Omental fat pad (tissue), 3 donors: ENCODE measurements at regions not wholly inside any gene's neighbourhood (a gene's known extent, or its start where the extent isn't known, plus 50 kb on each side); places are given as distances from the start of the nearest gene placed in this dataset.

Experiments
- ATAC-seq: fragments of 150-250 bp; one replicate; pipeline ENCODE4 v1.9.1; 2016; ENCODE audit warnings: mild to moderate bottlenecking, moderate library complexity; ENCODE audit not compliant: low FRiP score
- DNase-seq: peaks from one replicate; pipeline ENCODE4 v3.0.0-alpha.2; 2019; ENCODE audit warnings: low spot score
- TF ChIP-seq, protein P1 (sequence below), 3 donors: fragments of 450-650 bp; IDR thresholded peaks; one replicate each; pipeline ENCODE4 v1.5.1; 2016 to 2017; ENCODE audit warnings: antibody characterized with exemption in 3 of 3, mild to moderate bottlenecking in 3 of 3, moderate library complexity in 2 of 3

DNA sequence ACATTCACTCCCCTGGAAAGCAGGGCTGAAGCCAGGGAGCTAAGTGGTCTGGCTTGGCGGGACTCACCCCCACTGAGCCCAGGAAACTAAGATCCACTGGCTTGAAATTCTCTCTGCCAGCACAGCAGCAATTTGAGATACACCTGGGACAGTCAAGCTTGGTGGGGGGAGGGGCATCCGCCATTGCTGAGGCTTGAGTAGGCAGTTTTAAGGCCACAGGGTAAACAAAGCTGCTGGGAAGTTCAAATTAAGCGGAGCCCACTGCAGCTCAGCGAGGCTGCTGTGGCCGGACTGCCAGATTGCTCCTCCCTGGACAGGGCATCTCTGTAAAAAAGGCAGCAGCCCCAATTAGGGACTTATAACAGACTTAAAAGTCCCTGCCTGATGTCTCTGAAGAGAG lies 108.2 kb upstream of the FAM13C start:
- no peak for DNase-seq
- no peak for ATAC-seq
- TF ChIP-seq, protein P1, sequence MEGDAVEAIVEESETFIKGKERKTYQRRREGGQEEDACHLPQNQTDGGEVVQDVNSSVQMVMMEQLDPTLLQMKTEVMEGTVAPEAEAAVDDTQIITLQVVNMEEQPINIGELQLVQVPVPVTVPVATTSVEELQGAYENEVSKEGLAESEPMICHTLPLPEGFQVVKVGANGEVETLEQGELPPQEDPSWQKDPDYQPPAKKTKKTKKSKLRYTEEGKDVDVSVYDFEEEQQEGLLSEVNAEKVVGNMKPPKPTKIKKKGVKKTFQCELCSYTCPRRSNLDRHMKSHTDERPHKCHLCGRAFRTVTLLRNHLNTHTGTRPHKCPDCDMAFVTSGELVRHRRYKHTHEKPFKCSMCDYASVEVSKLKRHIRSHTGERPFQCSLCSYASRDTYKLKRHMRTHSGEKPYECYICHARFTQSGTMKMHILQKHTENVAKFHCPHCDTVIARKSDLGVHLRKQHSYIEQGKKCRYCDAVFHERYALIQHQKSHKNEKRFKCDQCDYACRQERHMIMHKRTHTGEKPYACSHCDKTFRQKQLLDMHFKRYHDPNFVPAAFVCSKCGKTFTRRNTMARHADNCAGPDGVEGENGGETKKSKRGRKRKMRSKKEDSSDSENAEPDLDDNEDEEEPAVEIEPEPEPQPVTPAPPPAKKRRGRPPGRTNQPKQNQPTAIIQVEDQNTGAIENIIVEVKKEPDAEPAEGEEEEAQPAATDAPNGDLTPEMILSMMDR (IDR thresholded peaks at IDR 0.05) = no peak

DNA sequence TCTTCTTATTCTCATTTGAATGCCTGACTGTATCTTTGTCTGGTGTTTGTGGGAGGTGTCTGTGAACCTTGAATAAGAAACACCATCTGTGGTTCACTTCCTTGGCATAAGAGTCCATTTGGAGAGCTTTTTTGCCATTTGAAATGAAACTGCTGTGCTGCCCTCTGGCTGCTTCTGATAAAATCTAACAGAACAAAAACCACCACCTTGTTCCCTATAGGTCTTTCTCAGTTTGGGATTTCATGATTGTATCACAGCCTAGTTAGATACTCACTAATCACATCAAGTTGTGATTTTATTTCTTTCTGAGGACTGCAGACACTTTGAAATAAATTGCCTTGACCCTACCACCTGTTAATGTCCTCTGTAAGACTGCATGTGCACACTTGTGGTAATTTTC lies 102.7 kb upstream of the FAM13C start:
- ATAC-seq (no peak), DNase-seq (no peak)
- TF ChIP-seq, protein P1 (IDR thresholded peaks at IDR 0.05) = no peak

DNA sequence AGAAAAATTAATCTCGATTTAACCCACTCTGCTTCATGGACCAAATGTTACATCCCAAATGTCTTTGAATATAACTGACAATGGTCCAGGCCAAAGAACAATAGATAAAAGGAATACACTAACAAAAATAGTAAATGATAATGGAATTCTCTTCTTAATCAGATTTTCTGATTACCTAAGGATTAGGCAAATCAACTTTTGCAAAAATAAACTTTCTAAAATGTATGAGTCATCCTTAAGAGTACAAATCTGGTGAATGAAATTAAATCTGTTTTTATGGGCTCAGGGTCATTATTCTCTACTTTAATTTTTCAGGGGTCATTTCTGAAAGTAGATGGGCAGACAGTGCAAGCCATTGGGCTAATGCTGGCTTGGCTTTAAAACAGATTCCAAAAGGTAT lies 102.1 kb upstream of the FAM13C start:
- TF ChIP-seq, protein P1 (IDR thresholded peaks at IDR 0.05) = no peak

DNA sequence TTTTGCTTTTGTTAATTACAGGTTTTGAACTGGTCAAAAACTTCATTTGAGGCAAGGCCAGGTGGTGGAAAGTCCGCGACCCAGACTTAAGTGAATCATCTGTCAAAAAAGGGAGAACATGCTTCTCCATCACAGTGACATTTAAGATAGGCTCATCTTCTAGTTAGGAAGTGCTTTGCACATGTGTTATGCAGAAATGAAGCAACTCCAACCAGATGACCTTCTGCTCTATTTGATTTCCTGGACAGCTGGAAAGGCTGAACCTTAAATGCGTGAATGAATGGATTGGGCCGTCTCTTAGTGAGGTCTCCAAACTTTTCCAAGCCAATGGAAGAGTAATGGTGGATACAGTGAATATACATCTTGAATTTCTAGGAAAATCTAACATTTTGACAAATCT lies 101.6 kb upstream of the FAM13C start:
- TF ChIP-seq, protein P1 (IDR thresholded peaks at IDR 0.05) = no peak
- no peak for ATAC-seq
- DNase-seq = no peak

More for the DNA sequence above, 102.1 kb upstream of the FAM13C start:
- DNase-seq = no peak
- no peak for ATAC-seq

DNA sequence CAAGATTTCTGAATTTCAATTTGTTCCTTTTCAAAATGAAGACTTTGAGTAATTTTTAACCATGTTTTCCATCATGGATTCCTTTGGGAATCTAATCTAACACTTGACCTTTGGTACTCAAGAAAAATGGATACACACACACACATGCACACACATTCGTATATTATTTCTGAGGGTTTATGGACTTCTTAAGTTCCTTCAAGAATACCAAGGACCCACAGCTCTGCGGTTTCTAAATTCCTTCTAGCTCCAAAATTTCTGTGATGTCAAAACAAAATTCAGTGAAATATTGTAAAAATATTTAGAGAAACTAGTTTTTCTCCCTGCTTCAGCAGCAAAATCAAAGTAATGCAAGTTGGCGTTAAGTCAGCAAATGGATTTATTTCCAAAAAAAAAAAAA lies 98.3 kb upstream of the FAM13C start:
- no peak for DNase-seq
- TF ChIP-seq, protein P1 (IDR thresholded peaks at IDR 0.05) = no peak

DNA sequence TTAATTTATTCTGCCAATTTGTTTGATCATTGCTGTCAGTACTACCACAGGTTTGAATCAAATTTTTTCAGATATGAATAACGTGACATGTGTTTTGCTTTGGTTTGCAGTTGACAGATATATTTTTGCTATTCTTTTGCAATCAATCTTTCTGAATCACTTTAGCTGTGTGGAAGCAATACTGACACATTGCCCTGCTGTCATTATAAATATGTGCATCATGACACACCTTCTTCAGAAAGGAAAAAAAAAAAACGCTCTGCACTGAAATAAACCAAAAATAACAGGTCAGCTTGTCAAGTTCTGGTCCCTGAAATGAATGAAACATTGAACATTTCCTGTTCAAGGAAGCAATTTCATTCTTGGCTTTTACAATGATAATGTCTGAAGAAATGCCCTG lies 93.8 kb upstream of the FAM13C start:
- ATAC-seq (no peak), DNase-seq (no peak)
- TF ChIP-seq, protein P1 (IDR thresholded peaks at IDR 0.05) = no peak

More for the DNA sequence above, 98.3 kb upstream of the FAM13C start:
- ATAC-seq = no peak

DNA sequence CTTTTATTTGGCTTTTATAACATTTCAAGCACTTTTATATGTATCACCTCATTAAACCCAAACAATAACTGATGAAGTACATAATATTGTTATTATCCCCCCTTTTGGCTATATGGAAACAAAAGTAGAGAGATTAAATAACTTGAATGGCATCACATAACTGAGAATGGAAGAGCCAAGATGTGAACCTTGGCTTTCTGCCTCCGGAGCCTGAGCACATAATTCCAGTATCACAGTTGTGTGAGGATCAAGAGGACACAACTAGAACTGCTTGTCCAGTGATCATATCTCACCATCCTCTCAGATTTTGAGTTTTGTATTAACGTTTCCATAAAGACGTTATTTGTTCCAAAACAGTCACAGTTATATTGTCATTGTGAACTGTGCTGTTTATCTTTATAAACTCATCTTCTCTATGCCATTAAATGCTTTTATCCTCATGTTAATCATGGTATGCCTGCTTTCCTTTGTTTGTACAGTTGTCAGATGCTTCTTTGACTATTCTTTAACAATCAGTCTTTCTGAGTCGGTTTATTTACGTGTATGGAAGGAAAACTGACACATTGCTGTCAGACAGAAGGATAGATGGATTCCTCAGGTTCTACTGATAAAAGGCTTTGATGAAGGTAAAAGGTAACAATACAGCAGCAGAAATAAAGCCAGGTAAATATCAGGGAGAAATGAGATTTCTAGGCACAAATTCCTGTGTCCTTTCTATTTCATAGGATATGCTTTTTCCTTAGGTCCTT lies 92.0 kb upstream of the FAM13C start:
- ATAC-seq (no peak), DNase-seq (no peak)
- TF ChIP-seq, protein P1 (IDR thresholded peaks at IDR 0.05) = no peak
